DMS153 treated with DMSO at 0.1 percent for 48 hours (cell line): ENCODE measurements at regions not wholly inside any gene's neighbourhood (a gene's known extent, or its start where the extent isn't known, plus 50 kb on each side); places are given as distances from the start of the nearest gene placed in this dataset.
"Not testable (repeated sequence)": the region's sequence is repeated elsewhere in the genome, so short reads cannot be mapped to it uniquely, and the experiment has no call there.

Experiments used
- DNase-seq: peaks from one replicate; lab custom pipeline; 2025; ENCODE audit not compliant: unreplicated experiment; lab: John Stamatoyannopoulos, UW

DNA sequence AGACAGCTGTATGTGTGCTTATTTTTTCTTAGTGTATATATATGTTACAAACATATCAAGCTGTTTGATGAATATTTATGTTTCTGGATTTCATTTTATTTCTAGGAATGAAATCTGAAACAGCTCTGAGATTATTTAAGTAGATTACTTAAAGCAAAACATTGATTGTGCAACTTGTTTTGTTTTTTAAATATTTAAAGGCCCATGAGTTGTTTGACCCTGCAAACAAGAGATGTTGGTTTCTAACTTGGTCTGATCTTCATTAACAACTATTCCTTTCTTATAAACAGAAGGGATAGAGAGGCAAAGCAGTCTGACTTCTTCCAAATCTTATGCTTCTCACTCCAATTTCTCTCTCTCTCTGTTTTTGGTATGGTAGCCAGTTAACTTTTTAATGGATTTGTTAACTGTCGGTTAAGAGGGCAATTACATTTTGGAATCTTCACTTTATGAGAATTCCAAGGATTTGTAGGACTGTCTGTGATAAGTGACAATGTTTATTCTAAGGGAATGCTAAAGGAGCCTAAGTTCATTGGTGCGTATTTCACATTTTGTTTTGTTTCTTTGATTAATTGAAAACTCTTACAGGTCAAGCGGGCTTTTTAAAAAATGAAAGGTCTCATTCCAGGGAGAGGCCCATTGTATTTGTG, 102.6 kb upstream of the HMGA2 start:
- no peak for DNase-seq

DNA sequence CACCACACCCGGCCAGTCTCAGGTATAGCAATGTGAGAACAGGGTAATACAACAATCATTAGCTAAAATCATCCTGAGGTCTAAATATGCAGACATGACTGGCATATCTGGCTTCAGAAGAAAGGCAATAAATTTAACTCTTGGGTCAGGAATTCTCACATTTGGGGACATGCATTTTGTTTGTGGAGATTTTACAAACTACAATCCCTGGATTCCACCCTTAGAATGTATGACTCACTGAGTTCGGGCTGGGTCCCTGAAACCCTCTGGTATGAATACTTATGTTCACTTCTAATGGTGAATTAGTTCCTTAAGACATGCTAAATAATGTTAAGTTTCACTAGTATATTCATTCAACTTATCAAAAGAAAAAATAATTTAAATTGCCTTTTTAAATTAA, 98.9 kb upstream of the HMGA2 start:
- no peak for DNase-seq

DNA sequence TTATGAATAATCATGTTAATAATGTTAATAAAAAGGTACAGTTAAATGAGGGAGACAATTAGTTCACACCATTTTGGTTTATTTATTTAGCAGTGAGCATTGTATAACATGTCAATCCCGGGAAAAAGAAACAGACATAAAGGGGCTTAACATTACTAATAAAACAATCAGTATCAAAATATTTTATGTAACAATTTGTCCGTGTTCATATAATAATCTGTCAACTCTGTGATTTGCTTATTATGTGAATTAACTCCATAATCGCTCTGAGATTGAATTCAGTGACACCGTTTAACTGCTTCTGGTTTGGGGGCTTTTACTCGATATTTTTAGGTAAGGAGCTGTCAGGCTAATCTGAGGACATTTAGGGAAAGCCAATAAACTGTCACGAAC, 95.8 kb upstream of the HMGA2 start:
- DNase-seq, result no peak

DNA sequence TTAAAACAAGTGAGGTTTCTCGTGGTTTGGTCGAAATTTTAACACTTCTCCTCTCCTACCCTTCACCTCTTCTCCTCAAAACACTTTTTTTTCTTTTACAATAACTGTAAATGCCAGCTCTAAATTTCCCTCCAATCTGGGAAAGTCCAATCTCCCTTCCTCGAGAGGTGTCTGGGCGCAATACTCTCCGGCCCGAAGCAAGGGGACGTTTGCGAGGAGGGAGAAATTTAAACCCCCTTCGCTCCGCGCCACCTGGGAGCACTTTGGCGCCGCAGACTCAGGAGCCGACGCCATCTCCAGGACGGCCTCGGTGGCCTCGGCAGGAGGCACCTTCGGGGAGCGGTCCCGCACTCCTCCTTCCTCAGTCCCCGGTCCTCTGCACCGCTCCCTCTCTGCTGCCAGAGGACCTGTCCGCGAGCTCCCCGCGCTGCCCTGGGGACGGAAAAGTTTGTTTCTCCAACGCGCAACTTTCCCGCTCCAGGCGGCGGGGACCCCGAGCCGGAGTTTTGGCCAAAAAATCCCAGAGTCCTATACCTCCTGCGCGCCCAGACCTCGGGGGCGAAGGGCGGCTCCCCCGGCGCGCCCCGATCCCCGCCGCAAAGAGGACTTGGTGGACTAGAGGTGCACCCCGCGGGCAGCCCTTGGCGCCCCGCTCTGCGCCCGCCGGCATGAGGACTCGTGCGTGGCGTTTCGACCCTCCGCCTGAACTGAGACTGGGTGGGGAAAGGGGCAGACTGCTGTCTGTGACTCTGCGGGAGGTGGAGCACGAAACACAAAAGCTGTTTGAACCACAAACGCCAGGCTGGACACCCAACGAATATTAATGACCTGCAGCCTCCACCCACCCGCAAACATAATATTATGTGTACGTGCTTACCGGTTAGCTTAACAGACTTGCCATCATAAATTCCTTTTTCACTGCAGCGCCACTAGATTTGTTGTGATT, 95.2 kb upstream of the HMGA2 start:
- no peak for DNase-seq

DNA sequence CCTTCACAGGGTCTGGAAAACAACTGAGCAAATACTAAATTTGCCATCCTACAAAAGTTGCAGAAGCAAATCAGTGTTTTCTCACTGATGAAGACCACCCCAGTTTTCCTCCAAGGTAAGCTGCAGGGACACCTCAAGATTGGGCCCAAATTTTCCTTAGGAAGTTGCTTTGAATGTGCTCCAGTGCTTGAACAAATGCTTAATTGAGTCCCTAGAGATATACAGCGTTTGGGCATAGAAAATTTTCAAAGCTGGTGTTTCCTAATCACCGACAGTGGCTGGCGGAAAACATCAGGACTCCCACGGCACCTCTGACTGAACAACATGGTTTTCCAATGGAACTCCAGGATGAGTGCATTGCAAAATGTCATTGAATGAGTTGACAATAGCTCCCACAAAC, 92.5 kb upstream of the HMGA2 start:
- DNase-seq, result no peak

DNA sequence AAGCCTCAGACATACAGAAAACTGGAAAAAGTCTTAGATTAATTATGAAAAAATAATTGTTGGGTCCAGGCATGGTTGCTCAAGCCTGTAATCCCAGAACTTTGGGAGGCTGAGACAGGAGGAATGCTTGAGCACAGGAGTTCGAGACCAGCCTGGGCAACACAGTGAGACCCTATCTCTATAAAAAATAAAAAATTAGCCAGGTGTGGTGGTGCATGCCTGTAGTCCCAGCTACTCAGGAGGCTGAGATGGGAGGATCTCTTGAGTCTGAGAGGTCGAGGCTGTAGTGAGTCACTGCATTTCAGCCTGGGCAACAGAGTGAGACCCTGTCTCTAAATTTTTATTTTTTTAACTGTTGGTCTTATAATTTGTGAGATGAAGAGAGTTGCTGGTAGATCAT, 90.6 kb upstream of the HMGA2 start:
- DNase-seq, result not testable (repeated sequence)

DNA sequence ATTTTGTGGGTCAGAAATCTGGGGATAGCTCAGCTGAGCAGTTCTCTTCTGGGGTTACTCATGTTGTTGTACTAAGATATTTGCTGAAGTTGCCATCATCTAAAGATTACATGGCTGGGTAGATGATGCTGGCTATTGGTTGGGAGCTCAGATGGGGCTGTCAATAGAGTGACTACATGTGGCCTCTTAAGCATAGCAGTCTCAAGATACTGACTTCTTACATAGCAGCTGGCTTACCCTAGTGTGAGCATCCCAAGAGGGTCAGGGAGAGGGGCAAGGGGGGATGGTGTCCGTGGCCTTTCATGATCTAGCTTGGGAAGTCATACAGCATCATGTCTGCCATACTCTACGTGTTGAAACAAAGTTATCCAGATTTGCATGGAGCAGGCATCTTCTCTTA, 90.1 kb upstream of the HMGA2 start:
- DNase-seq, result no peak

DNA sequence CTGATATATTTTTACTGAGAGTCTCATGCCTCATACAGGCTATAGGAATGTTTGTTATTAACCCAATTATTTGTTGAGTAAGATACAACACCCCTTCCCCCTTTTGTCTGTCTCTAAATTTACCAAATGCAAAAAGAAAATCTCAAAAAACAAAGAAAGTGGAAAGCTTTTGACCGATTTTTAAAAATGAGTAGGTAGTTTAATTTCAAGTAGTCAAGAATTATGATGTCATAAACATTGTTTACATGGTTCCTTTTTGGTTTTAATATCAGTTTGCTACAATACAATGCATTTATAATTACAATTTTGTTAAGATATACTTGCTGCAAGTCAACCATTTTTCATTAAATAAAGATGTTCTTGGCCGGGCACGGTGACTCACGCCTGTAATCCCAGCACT, 84.7 kb upstream of the HMGA2 start:
- no peak for DNase-seq

DNA sequence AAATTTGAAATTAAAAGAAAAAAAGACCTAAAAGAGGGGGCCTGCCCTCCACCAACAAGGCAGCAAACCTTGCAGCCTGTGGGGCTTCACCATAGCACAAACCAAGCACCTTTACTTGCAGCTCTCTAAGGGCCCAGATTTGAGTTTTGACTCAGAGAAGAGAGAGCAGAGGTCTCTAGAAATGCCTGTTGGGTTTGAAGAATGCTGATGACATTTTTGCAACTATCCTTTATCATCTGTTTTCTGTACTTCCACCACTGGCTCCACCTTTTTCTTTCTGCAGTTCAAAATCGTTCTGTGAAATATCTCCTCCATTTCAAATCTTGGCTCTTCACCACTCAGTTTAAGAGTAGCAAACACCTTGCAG, 83.8 kb upstream of the HMGA2 start:
- DNase-seq, result no peak

DNA sequence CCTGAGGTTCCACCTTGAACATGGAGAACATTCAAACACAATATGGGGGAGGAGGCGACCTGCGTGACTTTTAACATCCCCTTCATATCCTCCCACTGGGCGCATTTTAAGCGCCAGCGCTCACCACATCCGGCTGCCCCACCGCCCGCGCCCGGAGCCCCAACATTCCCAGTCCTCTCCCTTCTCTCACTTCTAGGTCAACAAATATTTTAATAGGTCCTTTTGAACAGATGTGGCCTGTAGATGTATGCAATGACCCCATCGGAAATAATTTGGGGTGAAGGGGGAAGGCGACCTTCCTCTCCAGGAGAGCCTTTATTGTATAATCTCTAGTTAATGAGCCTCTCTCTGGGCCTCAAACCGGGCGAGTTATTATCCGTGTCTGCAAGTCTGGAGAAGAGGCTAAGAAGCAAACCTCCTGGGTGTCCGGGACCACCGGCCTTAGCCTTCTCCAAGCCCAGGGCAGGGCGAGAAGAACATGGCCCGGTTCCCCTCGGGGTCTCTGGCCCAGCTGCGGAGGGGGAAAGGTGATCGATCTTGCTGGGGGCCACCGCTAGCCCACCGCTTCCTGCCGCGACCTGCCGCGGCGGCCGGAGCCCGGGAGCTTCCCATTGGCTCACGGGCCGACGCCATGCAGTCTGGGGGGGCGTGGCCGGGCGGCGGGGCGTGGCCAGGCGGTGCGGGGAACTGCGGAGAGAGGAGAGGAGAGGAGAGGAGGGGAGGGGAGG, 83.2 kb upstream of the HMGA2 start:
- no peak for DNase-seq

DNA sequence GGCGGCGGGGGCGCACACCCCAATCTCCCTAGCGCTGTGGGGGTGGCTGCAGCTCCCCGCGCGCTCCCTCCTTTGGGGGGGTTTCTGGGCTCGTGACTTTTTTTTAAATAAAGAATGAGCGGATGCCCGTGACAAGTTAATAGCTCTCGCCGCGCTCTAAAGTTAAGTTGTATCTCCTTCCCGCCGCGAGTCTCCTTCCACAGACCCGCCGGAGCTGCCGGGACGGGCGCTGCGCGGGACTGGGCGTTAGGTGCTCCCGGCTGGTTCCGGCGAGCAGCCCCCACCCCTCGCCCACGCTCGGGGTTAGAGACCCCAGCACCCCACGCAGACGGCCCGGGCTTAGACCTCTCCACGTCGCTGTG, 82.6 kb upstream of the HMGA2 start:
- no peak for DNase-seq

DNA sequence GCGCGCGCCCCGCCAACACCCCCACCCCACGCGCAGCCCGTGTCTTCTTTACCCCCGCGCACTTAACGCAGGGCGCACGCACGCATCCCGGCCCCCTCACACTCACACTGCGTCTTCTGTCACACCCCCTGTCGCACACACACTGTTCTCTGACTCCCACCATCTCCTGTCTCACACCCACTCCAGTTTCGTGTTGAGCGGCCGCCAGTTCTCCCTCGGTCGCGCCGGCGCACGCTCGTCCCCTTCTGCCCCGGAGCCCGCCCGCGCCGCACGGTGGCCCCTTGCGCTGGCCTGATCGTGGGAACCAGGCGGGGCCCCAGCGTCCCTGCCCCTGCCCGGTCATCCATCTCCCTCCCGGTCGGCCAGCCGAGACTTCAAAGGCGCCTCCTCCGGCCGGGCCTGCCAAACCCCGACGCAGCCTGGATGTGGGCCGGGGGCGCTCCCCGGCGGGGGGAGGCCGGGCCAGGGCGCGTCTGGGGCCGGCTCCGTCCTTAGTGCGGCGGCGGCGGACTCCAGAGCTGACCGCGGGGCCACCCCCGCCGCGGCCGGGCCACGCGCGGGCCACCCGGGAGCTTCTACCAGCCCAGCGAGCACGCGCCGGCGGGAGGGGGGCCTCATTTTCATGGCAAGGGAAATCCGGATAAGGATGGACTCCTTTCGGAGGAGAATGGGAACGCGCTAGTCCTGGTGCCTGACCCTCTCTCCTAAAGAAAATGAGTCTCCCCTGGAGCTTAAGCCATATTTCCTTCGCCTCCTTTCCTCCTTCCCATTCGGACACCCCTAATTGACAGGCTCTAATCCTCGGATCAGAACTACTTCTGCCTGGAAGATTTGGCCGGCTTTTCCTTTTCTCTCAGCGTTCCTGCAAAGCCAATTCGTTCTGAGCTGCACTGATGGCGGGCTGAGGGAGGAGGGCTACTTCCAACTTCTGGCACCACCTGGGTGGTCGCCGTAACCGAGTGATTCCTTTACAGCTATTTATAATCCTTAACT, 82.0 kb upstream of the HMGA2 start:
- no peak for DNase-seq

DNA sequence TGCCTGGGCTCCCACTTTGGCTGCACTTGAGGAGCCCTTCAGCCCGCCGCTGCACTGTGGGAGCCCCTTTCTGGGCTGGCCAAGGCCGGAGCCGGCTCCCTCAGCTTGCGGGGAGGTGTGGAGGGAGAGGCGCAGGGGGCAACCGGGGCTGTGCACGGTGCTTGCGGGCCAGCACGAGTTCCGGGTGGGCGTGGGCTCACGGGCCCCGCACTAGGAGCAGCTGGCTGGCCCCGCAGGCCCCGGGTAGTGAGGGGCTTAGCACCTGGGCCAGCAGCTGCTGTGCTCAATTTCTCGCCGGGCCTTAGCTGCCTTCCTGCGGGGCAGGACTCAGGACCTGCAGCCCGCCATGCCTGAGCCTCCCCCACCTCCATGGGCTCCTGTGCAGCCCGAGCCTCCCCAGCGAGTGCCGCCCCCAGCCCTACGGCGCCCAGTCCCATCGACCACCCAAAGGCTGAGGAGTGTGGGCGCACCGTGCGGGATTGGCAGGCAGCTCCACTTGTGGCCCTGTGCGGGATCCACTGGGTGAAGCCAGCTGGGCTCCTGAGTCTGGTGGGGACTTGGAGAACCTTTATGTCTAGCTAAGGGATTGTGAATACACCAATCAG, 79.9 kb upstream of the HMGA2 start:
- DNase-seq, result not testable (repeated sequence)

DNA sequence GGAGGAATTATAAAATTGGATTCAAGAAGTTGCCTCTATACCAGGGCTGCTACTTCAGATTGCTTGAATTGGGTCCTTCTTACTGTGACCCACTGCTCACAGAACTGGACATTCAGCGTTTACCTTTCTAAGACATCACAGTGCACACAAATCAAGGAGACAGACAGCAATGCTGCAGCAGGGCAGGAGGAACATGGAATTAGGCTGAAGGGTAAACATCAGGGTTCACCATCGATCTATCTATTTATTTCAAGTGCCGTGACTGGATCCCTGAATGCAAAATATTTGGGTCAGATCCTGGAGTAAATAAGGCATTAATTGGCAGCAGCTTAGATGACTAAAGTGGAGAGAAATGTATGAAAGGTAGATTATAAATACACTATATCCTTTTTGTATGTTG, 76.9 kb upstream of the HMGA2 start:
- no peak for DNase-seq

DNA sequence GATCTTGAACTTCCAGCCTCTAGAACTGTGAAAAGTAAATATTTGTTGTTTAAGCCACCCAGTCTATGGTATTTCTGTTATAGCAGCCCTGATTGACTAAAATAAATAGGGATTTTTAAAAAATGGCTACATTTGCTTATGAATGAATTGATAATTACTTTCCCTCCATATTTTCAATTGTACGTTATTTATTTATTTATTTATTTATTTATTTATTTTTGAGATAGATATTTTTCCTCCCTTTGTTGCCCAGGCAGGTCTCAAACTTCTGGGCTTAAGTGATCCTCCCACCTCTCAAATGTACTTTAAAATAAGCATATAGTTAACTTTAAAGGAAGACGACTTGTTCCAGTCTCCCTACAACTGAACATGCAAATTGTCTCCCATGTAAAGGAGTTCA, 76.0 kb upstream of the HMGA2 start:
- no peak for DNase-seq

DNA sequence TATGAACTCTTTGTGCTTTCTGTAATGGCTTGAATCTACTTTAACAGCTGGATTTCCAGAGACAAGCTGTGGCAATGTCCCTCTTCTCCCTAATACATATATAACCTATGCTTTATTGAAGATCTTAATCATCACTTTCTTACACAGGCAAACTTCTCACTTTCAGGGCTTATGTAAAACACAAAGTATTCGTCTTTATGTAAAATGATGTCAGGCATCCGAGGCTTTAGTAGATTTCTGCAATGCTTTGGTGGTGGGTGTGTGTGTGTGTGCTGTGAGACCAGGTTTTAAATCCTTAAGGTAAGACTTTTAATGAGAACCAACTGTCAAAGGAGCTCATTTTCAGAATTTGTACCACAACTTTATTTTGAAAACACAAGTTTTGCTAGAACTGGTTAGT, 70.0 kb upstream of the HMGA2 start:
- no peak for DNase-seq

DNA sequence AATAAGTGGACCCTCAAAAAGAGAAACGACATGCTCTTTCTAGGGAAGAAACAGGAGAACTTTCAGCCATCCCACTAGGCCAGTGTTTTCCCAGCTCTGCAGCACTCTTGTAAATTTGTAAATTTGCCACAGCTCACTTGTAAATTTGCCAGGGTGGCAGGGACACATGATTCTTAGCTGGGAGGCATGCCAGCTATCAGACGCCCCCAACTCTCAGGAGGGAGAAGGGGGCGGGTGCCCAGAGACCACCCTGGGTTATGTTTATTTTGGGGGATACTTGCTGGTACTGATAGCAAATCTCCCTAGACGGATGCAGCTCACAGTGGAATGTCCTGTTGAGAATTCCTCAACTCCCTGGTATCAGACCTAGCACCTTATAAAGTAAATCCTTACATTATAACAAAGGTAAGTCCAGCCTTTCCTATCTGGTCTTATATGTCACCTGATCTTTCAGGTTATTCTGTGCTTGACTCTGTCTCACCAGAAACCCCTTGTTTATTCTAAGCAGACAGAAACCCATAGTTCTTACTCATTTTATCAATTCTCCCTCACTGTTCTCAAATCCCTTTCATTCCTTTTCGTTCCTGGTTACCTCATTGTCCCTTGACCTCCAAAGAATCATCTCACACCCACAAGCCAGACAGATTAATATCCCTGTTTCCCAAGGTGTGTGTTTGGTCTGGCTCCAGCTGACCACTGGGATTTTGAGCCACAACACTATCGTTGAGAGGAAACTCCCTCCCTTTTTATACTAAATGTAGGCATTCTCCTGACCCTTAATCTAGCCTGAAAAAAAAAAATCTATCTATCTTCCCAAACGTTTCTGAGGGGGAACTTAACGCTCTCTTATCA, 69.3 kb upstream of the HMGA2 start:
- DNase-seq, result no peak

DNA sequence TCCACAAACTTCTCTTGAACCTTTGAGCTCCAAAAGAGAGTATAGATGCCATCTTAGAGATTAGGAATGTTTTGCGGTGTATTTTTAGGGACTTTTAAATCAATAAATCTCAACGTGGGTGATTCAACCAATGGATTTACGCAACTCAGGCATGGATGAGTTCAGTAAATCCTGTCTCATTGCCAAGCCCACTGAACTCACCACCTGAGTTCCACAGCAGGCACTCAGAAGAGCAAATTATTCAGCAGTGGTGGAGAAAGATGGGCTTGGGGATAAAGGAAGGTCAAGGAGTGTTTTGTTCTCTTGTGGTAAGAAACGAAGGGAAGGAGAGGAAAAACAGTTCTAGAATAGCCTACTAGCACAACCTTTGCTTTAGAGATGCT, 68.7 kb upstream of the HMGA2 start:
- no peak for DNase-seq

DNA sequence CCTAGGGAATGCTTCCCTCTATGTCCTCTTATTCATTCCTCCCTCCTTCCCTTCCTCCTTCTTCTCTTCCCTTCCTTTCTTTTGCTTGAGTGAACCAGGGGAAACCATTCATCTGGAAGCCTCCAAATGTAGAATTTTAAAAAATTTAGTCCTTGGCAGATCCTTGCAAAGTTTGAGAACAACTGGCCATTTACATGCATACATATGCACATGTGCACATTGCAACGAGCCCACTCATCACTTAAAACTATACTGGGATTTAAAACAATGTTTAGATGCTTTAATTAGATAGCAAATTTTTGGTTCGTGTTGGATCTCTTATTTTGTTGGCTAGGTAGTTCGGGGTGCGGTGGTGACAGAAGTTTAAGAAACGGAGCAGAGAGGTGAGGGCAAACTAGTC, 68.0 kb upstream of the HMGA2 start:
- no peak for DNase-seq
